ENCODE measurements at regions not wholly inside any gene's neighbourhood (a gene's known extent, or its start where the extent isn't known, plus 50 kb on each side); places are given as distances from the start of the nearest gene placed in this dataset.

GRCh38 chr3:193938613-193939012 is 197.3 kb upstream of the HES1 start:
- peak; percentile 89 to 93 for DNase-seq

GRCh38 chr3:193939527-193939926 is 196.4 kb upstream of the HES1 start:
- no peak for DNase-seq

GRCh38 chr3:193940526-193940925 is 195.4 kb upstream of the HES1 start:
- no peak for DNase-seq

GRCh38 chr3:193941486-193941885 is 194.5 kb upstream of the HES1 start:
- DNase-seq = no peak

GRCh38 chr3:193942516-193943055 is 193.4 kb upstream of the HES1 start:
- no peak for DNase-seq

- peak in 1 of 2 experiments; percentile 13 for DNase-seq
Observed at GRCh38 chr3:193943200-193943599, 192.7 kb upstream of the HES1 start.

- DNase-seq = no peak
Observed at GRCh38 chr3:193943851-193944517, 192.0 kb upstream of the HES1 start.

- DNase-seq = no peak
Observed at GRCh38 chr3:193944518-193944884, 191.4 kb upstream of the HES1 start.

GRCh38 chr3:193945143-193945542 is 190.8 kb upstream of the HES1 start:
- DNase-seq = no peak

- DNase-seq = peak in 1 of 2 experiments; percentile 67
Observed at GRCh38 chr3:193946945-193947344, 189.0 kb upstream of the HES1 start.

GRCh38 chr3:193947596-193947995 is 188.4 kb upstream of the HES1 start:
- DNase-seq = no peak

- DNase-seq = peak in 1 of 2 experiments; percentile 23
Observed at GRCh38 chr3:193948459-193948858, 187.5 kb upstream of the HES1 start.

GRCh38 chr3:193951859-193952258 is 184.1 kb upstream of the HES1 start:
- DNase-seq = no peak

- no peak for DNase-seq
Observed at GRCh38 chr3:193954752-193955151, 181.2 kb upstream of the HES1 start.

- no peak for DNase-seq
Observed at GRCh38 chr3:193955719-193956118, 180.2 kb upstream of the HES1 start.

GRCh38 chr3:193959861-193960260 is 176.1 kb upstream of the HES1 start:
- DNase-seq = no peak

- DNase-seq = peak in 1 of 2 experiments; percentile 39
Observed at GRCh38 chr3:193960487-193961274, 175.3 kb upstream of the HES1 start.

GRCh38 chr3:193962986-193963685 is 172.8 kb upstream of the HES1 start:
- DNase-seq = no peak

GRCh38 chr3:193963808-193964516 is 172.0 kb upstream of the HES1 start:
- no peak for DNase-seq

- no peak for DNase-seq
Observed at GRCh38 chr3:193964517-193964880, 171.4 kb upstream of the HES1 start.

GRCh38 chr3:193968380-193968974 is 167.5 kb upstream of the HES1 start:
- no peak for DNase-seq

- DNase-seq = peak; percentile 57 to 60
Observed at GRCh38 chr3:193970131-193970772, 165.7 kb upstream of the HES1 start.
